ENCODE measurements at regions not wholly inside any gene's neighbourhood (a gene's known extent, or its start where the extent isn't known, plus 50 kb on each side); places are given as distances from the start of the nearest gene placed in this dataset.

DNA sequence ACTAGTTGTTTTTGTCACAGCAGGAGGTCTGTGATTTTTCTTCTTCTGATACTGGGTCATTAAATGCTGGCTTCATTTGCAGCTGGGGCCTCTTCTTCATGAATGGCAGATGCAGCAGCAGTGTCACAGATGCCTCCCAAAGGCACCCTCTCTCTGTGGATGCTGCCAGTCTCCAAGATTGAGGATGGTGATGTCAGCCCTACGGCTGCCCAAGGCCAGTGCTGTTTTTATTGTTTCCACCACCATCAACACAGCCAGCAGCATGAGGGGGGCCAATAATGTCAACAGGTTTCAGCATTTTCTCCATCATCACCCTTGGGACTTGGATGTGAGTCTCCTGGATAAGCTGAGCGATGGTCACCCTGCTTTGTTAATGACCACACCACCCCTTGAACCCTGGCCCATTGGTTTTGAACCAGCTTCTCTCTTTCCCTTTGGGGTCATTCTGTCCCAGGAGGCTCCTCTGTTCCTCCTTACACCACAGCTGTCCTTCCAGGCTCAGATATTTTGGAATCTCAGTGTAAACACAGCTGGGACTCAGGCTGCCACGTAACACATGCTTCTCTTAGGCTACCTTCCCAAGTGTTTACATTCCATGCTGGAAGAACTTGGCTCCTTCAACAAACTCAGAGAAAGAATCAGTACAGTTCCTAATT is 151.7 kb upstream of the DDHD1 start:
- TF ChIP-seq, protein P1, sequence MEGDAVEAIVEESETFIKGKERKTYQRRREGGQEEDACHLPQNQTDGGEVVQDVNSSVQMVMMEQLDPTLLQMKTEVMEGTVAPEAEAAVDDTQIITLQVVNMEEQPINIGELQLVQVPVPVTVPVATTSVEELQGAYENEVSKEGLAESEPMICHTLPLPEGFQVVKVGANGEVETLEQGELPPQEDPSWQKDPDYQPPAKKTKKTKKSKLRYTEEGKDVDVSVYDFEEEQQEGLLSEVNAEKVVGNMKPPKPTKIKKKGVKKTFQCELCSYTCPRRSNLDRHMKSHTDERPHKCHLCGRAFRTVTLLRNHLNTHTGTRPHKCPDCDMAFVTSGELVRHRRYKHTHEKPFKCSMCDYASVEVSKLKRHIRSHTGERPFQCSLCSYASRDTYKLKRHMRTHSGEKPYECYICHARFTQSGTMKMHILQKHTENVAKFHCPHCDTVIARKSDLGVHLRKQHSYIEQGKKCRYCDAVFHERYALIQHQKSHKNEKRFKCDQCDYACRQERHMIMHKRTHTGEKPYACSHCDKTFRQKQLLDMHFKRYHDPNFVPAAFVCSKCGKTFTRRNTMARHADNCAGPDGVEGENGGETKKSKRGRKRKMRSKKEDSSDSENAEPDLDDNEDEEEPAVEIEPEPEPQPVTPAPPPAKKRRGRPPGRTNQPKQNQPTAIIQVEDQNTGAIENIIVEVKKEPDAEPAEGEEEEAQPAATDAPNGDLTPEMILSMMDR (conservative IDR thresholded peaks at IDR 0.05 in 1 of 2, IDR thresholded peaks at IDR 0.05 in 1 of 2; ENCODE audit: extremely low read depth in 1 of 2, insufficient read depth in 1 of 2, low read depth in 1 of 2, low read length in 2 of 2), result no peak
- no peak for TF ChIP-seq EZH2 (IDR thresholded peaks at IDR 0.05; ENCODE audit: borderline replicate concordance, low read length)
